ENCODE measurements at regions not wholly inside any gene's neighbourhood (a gene's known extent, or its start where the extent isn't known, plus 50 kb on each side); places are given as distances from the start of the nearest gene placed in this dataset.

GRCh38 chr5:99083197-99083596 lies 154.4 kb upstream of the CHD1 start:
- TF ChIP-seq GATA1 (IDR thresholded peaks at IDR 0.05; ENCODE audit: low read depth, low read length) (no peak), POLR2A (IDR thresholded peaks at IDR 0.05; ENCODE audit: low read length) (no peak)

DNA sequence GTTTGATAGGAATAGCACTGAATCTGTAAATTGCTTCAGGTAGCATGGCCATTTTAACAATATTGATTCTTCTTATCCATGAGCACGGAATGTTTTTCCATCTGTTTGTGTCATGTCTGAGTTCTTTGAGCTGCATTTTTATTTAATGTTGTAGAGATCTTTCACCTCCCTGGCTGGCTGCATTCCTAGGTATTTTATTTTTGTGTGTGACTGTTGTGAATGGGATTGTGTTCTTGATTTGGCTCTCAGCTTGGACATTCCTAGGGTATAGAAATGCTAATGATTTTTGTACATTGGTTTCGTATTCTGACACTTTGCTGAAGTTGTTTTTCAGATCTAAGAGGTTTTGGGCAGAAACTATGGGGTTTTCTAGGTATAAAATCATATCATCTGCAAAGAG lies 152.9 kb upstream of the CHD1 start:
- DNase-seq = no peak
- TF ChIP-seq GATA1 (IDR thresholded peaks at IDR 0.05; ENCODE audit: low read depth, low read length) (no peak), POLR2A (IDR thresholded peaks at IDR 0.05; ENCODE audit: low read length) (no peak)

More at GRCh38 chr5:99083197-99083596, 154.4 kb upstream of the CHD1 start:
- DNase-seq = no peak

GRCh38 chr5:99076723-99077640 lies 148.2 kb upstream of the CHD1 start:
- no peak for TF ChIP-seq POLR2A (IDR thresholded peaks at IDR 0.05; ENCODE audit: low read length)
- TF ChIP-seq GATA1 (IDR thresholded peaks at IDR 0.05; ENCODE audit: low read depth, low read length) = no peak
- peak; percentile 59 to 85 for DNase-seq

- no peak for DNase-seq
- TF ChIP-seq GATA1 (IDR thresholded peaks at IDR 0.05; ENCODE audit: low read depth, low read length) (no peak), POLR2A (IDR thresholded peaks at IDR 0.05; ENCODE audit: low read length) (no peak)
These were observed 144.0 kb upstream of the CHD1 start for GRCh38 chr5:99072846-99073245.

GRCh38 chr5:99070822-99071221 lies 142.0 kb upstream of the CHD1 start:
- TF ChIP-seq POLR2A (IDR thresholded peaks at IDR 0.05; ENCODE audit: low read length) (no peak), GATA1 (IDR thresholded peaks at IDR 0.05; ENCODE audit: low read depth, low read length) (no peak)
- DNase-seq = no peak

DNA sequence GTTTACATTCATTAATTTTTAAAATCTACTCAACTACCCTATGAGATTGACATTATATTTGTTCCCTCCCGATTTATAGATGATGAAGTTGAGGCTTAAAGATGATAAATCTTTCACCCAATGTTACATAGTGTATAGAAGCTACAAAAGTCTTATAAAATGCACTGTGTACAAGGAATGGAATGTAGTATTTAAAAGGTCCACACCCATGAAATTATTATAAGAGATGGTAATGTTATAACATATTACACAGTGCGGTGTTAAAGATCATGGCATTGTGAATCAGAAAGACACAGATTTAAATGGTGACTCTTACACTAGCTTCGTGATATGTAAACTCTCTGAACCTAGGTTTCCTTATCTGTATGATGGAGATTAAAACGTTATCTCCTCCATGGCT lies 141.6 kb upstream of the CHD1 start:
- DNase-seq = no peak
- TF ChIP-seq GATA1 (IDR thresholded peaks at IDR 0.05; ENCODE audit: low read depth, low read length) (no peak), POLR2A (IDR thresholded peaks at IDR 0.05; ENCODE audit: low read length) (no peak)

GRCh38 chr5:99068944-99069650 lies 140.3 kb upstream of the CHD1 start:
- DNase-seq = peak; percentile 9 to 17
- TF ChIP-seq POLR2A (IDR thresholded peaks at IDR 0.05; ENCODE audit: low read length) (no peak), GATA1 (IDR thresholded peaks at IDR 0.05; ENCODE audit: low read depth, low read length) (no peak)

- DNase-seq = peak in 1 of 2 experiments; percentile 12
- TF ChIP-seq GATA1 (IDR thresholded peaks at IDR 0.05; ENCODE audit: low read depth, low read length) (no peak), POLR2A (IDR thresholded peaks at IDR 0.05; ENCODE audit: low read length) (no peak)
These were observed 134.9 kb upstream of the CHD1 start for GRCh38 chr5:99063737-99064136.

DNA sequence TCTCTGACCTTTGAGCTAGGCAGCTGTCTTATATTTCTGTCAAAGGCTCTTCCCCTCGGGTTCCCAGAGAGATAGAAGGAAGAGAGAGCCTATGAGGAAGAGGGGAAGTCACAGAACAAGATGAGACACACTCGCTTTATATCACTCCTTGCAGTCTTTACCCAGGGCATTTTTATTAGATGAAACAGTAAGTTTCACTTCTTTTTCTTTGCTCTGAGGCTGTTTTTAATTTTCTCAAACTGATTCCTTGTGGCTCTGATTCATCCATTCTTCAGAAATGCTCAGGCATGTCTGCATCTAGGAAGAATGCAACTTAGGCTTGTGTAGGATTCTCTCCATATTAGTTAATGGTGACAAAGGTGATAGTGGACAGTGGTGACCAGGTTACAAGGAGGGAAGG lies 132.9 kb upstream of the CHD1 start:
- no peak for DNase-seq
- TF ChIP-seq POLR2A (IDR thresholded peaks at IDR 0.05; ENCODE audit: low read length) = no peak
- no peak for TF ChIP-seq GATA1 (IDR thresholded peaks at IDR 0.05; ENCODE audit: low read depth, low read length)

- DNase-seq = no peak
- TF ChIP-seq GATA1 (IDR thresholded peaks at IDR 0.05; ENCODE audit: low read depth, low read length) = no peak
- TF ChIP-seq POLR2A (IDR thresholded peaks at IDR 0.05; ENCODE audit: low read length) = no peak
These were observed 132.5 kb upstream of the CHD1 start for GRCh38 chr5:99061299-99061698.

- DNase-seq = peak; percentile 73 to 86
- no peak for TF ChIP-seq POLR2A (IDR thresholded peaks at IDR 0.05; ENCODE audit: low read length)
These were observed 131.8 kb upstream of the CHD1 start for GRCh38 chr5:99060306-99061261.

DNA sequence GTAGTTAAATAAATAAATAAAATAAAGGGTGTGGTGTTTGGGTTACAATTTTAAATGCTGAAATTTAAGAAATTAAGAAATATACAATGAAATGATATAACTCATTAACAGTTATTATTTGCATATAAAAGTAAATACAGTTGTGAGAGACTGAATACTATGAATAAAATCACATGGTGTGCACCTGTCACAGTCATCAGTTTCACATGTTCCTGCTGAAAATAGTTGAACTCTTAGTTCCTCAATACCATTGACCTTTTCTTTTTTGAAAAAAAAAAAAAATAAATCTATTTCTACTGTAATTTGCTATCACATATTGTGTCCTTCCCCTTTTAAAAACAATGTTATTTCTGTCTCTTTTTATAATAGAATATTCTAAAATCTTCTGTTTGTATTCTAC lies 130.9 kb upstream of the CHD1 start:
- TF ChIP-seq GATA1 (IDR thresholded peaks at IDR 0.05; ENCODE audit: low read depth, low read length) (no peak), POLR2A (IDR thresholded peaks at IDR 0.05; ENCODE audit: low read length) (no peak)
- DNase-seq = no peak

GRCh38 chr5:99058466-99058865 lies 129.7 kb upstream of the CHD1 start:
- TF ChIP-seq POLR2A (IDR thresholded peaks at IDR 0.05; ENCODE audit: low read length) = no peak

DNA sequence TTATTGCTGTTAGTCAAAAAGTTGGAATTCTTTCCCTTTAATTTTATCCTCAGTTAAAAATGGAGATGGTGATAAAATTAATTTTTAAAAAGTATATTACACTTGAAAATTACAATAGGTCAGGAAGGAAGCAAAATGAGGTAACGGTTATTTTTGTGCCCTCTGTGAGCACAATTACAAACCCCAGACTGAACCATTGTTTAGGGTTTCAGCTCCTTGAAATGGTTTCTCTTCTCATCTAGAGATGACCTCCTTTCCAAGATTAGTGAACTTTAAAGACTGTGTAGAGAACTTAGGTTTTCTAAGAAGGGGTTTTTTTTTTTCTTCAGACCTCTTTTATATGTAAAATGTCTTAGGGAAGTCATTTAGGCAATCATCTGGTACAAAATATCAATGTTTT lies 126.2 kb upstream of the CHD1 start:
- no peak for TF ChIP-seq POLR2A (IDR thresholded peaks at IDR 0.05; ENCODE audit: low read length)
- no peak for TF ChIP-seq GATA1 (IDR thresholded peaks at IDR 0.05; ENCODE audit: low read depth, low read length)
- no peak for DNase-seq

More at GRCh38 chr5:99058466-99058865, 129.7 kb upstream of the CHD1 start:
- no peak for DNase-seq

Measured in erythroblast (primary cell).